GM21825 (cell line): ENCODE measurements at regions not wholly inside any gene's neighbourhood (a gene's known extent, or its start where the extent isn't known, plus 50 kb on each side); places are given as distances from the start of the nearest gene placed in this dataset.

Experiments
- ATAC-seq: cut with Tn5 transposase; IDR thresholded peaks from one replicate; pipeline ENCODE4 v1.9.1; 2021; ENCODE audit warnings: mild to moderate bottlenecking, moderate library complexity; ENCODE audit not compliant: unreplicated experiment

- no peak for ATAC-seq
These were observed 362.5 kb upstream of the CHRM3 start for GRCh38 chr1:239023732-239024360.

DNA sequence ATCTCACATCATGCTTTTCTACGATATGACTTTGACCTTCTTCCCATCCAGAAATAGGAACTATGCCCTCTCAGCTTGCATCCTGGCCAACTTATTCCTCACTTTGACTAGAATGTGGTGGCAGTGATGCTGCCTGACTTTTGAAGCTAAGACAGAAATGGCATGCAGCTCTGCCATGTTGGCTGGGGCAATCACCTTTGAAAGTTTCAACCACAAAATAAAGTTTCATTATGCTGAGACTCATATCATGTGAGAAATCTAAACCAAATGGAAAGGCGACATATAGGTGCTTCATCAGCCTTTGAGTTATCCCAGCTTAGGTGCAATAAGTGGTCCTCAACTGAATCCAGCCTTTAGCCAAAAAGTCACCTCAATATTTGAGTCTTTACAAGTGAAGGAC lies 370.0 kb upstream of the CHRM3 start:
- no peak for ATAC-seq

DNA sequence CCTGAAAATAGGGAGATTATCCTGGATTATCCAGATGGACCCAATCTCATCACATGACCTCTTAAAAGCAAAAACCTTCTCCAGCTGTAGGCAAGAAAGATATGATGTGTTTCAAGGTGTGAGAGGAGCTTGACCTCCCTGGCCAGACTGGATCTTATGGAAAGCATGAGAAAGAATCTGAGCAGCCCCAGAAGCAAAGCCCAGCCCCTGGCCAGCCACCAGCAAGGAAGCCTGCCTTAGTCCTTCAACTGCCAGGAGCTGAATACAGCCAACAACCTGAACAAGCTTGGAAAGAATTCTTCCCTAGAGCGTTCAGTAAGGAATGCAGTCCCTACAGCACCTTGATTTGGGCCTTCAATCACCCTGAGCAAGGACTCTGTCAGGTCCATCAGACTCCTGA lies 375.0 kb upstream of the CHRM3 start:
- no peak for ATAC-seq

- ATAC-seq: no peak
These were observed 377.8 kb upstream of the CHRM3 start for GRCh38 chr1:239008568-239008967.

- ATAC-seq: no peak
These were observed 380.1 kb upstream of the CHRM3 start for GRCh38 chr1:239006276-239006675.

GRCh38 chr1:238999944-239000343 lies 386.4 kb upstream of the CHRM3 start:
- ATAC-seq: no peak

DNA sequence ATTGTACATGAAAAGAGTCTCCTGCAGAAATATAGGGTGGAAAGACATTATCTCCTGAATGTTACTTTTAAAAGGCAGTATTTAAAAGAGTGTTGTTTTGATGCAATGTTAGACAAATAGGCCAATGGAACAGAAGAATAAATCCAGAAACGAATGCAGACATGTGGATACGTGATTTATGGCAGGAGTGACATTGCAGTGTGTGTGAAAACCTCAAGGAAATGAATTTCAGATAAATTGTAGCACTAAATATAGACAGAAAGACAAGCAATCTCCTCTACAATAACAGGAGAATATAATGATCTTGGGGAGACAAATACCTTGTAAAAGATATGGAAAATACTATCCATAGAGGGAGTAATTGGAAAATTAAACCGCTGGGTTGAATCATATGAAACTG lies 387.8 kb upstream of the CHRM3 start:
- no peak for ATAC-seq

DNA sequence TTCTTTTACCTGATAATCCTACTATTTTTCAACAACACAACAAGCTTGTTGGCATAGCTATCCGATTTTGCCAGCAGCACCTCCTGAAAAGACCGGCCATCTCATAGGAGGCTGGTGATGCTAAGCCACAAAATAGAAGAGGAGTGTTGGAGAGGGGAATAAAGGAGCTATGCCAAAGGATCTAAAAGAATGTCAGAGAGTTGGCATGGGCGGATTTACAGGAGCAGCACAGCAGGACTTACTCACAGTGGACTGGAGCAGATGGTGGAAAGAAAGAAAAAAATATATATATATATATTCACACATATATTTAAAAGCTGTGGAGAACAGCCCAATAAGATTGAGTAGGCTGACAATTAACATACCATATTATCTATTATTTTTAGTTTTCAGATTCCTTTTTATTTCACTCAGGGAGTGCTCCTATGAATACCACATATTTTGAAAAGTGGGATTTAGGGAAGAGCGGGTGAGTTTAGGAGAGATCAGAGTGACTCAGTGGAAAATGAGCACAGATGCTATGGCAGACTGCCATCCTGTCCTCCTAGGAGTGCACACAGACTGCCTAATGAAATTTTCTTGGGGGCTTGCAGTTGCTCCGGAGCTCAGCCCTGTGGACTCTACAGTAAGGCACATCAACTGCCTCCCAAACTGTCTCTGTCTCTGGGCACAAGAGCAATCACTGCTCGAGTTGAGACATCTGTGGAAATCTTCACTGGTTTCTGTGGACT lies 394.4 kb upstream of the CHRM3 start:
- ATAC-seq: no peak

GRCh38 chr1:238985312-238985711 lies 401.1 kb upstream of the CHRM3 start:
- no peak for ATAC-seq

GRCh38 chr1:238982736-238983135 lies 403.6 kb upstream of the CHRM3 start:
- no peak for ATAC-seq

DNA sequence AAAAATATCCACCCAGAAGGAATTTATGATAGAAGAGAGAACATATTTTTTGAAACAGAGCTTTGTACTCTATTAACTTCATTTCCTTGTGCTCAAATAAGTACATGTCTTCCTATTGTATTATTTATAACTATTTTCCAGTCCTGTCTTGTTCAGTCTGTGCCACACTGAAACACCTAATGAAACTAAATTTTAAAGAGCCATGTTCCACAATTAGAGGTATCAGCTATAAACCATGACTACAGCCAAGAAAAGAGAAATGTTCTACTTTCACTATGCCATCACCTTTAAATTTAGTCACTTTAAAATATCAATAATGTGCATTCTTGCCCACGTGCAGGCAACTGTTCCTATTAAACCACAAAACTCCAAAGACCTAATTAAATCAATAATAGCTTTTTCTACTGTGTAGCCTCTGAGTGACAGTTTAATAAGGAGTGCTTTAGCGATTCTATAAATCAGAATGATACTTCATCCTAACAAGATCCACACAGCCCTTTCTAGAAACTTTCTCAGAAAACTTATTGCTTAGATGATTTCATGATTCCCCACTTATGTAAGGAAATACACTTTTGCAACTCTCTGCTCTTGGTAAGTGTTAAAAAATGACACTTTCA lies 404.9 kb upstream of the CHRM3 start:
- ATAC-seq: no peak

GRCh38 chr1:238980053-238980452 lies 406.3 kb upstream of the CHRM3 start:
- no peak for ATAC-seq

- ATAC-seq: no peak
These were observed 421.7 kb upstream of the CHRM3 start for GRCh38 chr1:238964631-238965030.

- ATAC-seq: no peak
These were observed 423.4 kb upstream of the CHRM3 start for GRCh38 chr1:238962941-238963340.

DNA sequence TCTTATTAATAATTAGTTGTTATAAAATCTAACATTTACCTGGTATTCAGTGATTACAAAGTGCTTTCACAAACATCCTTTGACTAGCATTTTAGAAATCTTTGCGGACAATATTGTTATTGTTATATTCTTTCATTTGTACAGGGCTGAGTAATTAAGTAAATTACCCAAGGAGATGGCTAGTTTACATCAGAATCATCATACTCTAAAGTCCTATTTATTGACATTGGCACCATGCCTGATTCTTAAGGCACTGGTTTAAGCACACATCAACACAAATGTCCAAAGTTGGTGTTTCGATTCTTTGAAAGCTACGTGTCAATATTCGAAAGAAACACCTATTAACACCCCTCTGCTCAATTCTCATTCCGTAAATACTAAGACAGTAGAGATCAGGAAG lies 424.6 kb upstream of the CHRM3 start:
- ATAC-seq: no peak

- no peak for ATAC-seq
These were observed 426.3 kb upstream of the CHRM3 start for GRCh38 chr1:238960071-238960470.

- no peak for ATAC-seq
These were observed 430.4 kb upstream of the CHRM3 start for GRCh38 chr1:238955934-238956333.

- ATAC-seq: no peak
These were observed 431.5 kb upstream of the CHRM3 start for GRCh38 chr1:238954865-238955264.

DNA sequence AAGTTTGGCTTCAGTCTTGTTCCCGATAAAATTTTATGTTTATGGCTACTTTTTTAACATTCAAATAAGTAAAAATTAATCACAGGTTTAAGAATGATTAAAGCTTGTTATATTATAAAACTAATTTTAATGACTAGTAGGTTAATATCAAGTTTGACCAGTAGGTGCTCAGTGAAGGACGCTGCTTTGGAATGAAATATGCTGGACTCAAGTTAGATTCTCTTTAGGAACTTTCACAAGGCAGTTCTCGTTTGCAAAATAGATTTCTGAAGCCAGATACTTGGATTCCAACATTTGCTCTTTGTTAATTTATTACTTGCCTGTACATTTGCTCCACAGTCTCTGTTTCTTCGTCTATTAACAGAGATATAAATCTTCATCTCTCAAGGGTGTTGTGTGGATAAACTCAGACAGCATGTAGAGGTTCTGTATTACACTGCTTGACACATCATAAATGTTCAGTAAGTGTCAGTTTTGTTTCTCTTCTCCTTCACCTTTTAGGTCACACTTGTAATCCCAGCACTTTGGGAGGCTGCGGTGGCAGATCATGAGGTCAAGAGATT lies 432.8 kb upstream of the CHRM3 start:
- no peak for ATAC-seq

DNA sequence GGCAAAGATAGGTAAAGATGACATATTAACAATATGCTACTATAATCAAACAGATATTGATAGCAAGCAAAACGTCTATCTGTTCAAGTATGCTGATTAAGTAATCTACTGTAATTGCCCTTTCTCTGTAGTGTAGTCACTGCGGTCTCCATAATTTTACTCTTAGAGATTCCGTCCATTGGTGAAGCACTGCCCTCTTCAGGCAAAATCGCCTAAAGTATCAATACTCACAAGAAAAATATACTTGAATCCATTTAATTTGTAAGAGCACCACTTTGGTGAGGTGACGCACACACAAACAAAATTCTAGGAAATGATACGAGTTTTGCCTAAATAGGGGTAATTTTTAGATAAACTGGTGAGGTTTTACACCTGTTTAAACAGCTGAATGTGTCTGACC lies 434.6 kb upstream of the CHRM3 start:
- ATAC-seq: no peak

- ATAC-seq: no peak
These were observed 435.6 kb upstream of the CHRM3 start for GRCh38 chr1:238950784-238951183.

DNA sequence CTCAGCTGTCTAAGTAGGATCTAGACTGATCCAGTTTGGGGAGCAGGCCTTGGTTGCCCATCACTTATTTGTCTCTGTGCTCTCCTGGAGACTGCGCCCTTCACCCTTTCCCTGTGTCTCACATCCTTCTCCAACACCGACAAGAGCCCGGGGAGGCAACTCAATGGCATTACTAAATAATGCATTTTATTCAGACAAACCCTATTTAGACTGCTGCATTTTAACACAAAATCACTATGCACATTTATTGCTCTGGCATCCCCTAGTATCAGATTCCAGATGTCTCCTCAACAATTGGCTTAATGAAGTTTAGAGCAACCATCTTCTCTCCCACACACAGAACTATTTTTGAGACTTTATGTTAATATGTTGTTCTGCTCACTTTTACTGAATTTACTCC lies 436.4 kb upstream of the CHRM3 start:
- no peak for ATAC-seq
